HG03159 (cell line): ENCODE measurements at regions not wholly inside any gene's neighbourhood (a gene's known extent, or its start where the extent isn't known, plus 50 kb on each side); places are given as distances from the start of the nearest gene placed in this dataset.
"Not testable (repeated sequence)": the region's sequence is repeated elsewhere in the genome, so short reads cannot be mapped to it uniquely, and the experiment has no call there.

Source experiments
- ATAC-seq: cut with Tn5 transposase; IDR thresholded peaks from one replicate; pipeline ENCODE4 v1.9.1; 2021; ENCODE audit warnings: mild to moderate bottlenecking, moderate library complexity; ENCODE audit not compliant: unreplicated experiment

- ATAC-seq = no peak
These were observed 172.3 kb downstream of the AKAIN1 start for GRCh38 chr18:5024741-5025140.

- no peak for ATAC-seq
These were observed 175.5 kb downstream of the AKAIN1 start for GRCh38 chr18:5021558-5021957.

- ATAC-seq = no peak
These were observed 181.8 kb downstream of the AKAIN1 start for GRCh38 chr18:5015213-5015612.

- not testable (repeated sequence) for ATAC-seq
These were observed 192.8 kb downstream of the AKAIN1 start for GRCh38 chr18:5004031-5004820.

GRCh38 chr18:4994710-4995109 is 202.3 kb downstream of the AKAIN1 start:
- no peak for ATAC-seq

GRCh38 chr18:4987452-4988405 is 209.3 kb downstream of the AKAIN1 start:
- no peak for ATAC-seq

GRCh38 chr18:4986677-4987076 is 210.4 kb downstream of the AKAIN1 start:
- ATAC-seq = no peak

GRCh38 chr18:4986066-4986465 is 211.0 kb downstream of the AKAIN1 start:
- ATAC-seq = no peak

- no peak for ATAC-seq
These were observed 235.7 kb downstream of the AKAIN1 start for GRCh38 chr18:4961121-4961909.

- no peak for ATAC-seq
These were observed 236.5 kb downstream of the AKAIN1 start for GRCh38 chr18:4960578-4960977.

- ATAC-seq = no peak
These were observed 265.8 kb downstream of the AKAIN1 start for GRCh38 chr18:4931209-4931608.

- no peak for ATAC-seq
These were observed 275.5 kb downstream of the AKAIN1 start for GRCh38 chr18:4921548-4921947.

- ATAC-seq = not testable (repeated sequence)
These were observed 279.5 kb downstream of the AKAIN1 start for GRCh38 chr18:4917509-4917908.

GRCh38 chr18:4908328-4908727 is 288.7 kb downstream of the AKAIN1 start:
- ATAC-seq = no peak

GRCh38 chr18:4906856-4907255 is 290.2 kb downstream of the AKAIN1 start:
- no peak for ATAC-seq

GRCh38 chr18:4888251-4889040 is 308.6 kb downstream of the AKAIN1 start:
- no peak for ATAC-seq

- ATAC-seq = no peak
These were observed 318.6 kb downstream of the AKAIN1 start for GRCh38 chr18:4878480-4878879.

- ATAC-seq = no peak
These were observed 325.9 kb downstream of the AKAIN1 start for GRCh38 chr18:4871197-4871596.

GRCh38 chr18:4870177-4870773 is 326.8 kb downstream of the AKAIN1 start:
- no peak for ATAC-seq

- ATAC-seq = no peak
These were observed 327.9 kb downstream of the AKAIN1 start for GRCh38 chr18:4869155-4869554.
